Endothelial cell of umbilical vein (primary cell): ENCODE measurements at regions not wholly inside any gene's neighbourhood (a gene's known extent, or its start where the extent isn't known, plus 50 kb on each side); places are given as distances from the start of the nearest gene placed in this dataset.

Source experiments
- BruUV-seq: library from RNA; stranded (reverse); fragments of 400-500 nt; replicated peaks from 2 replicates; lab custom pipeline; 2021; lab: Mats Ljungman, UMichigan
- CTCF ChIA-PET: fragments of 300-600, 350-600 bp; sonication (Branson Sonifier 250); formaldehyde crosslinking; loops from one replicate; lab custom pipeline; 2021; ENCODE audit warnings: antibody characterized with exemption, inconsistent platforms; lab: Charles Lee
- POLR2A ChIA-PET: fragments of 300-600, 350-600 bp; sonication (Branson Sonifier 250); formaldehyde crosslinking; loops from one replicate; lab custom pipeline; 2021; ENCODE audit warnings: antibody characterized with exemption, inconsistent platforms; lab: Charles Lee
- DNase-seq: peaks from one replicate; pipeline ENCODE4 v3.0.0-alpha.2; 2011; ENCODE audit warnings: low read depth, low spot score
- FAIRE-seq: peaks from 2 replicates; lab custom pipeline; 2011; peaks lifted over from hg19 to GRCh38; lab: Jason Lieb, UNC
- H2AFZ ChIP-seq: 2 replicates; pipeline ENCODE4 v1.6.0; 2012; ENCODE audit warnings: low read depth, low read length, control low read depth, inconsistent platforms
- H3K27ac ChIP-seq: 2 replicates; pipeline ENCODE4 v1.5.1; 2011; ENCODE audit warnings: low read depth, mild to moderate bottlenecking, control low read depth, low read length, moderate library complexity; ENCODE audit not compliant: insufficient read depth
- H3K27me3 ChIP-seq, 2 experiments: 2 replicates each; pipeline versions ENCODE4 v1.6.0 to v1.6.1; 2011; ENCODE audit warnings: low read length in 2 of 2, mixed read lengths in 1 of 2; ENCODE audit not compliant: control insufficient read depth in 2 of 2, insufficient read depth in 2 of 2
- H3K36me3 ChIP-seq, 2 experiments: 2 replicates in 1 of 2; 3 replicates in 1 of 2; pipeline ENCODE4 v1.5.1; 2011; ENCODE audit warnings: low read length in 2 of 2, mild to moderate bottlenecking in 1 of 2, moderate library complexity in 1 of 2; ENCODE audit not compliant: control insufficient read depth in 2 of 2, insufficient read depth in 2 of 2; ENCODE audit errors: extremely low read depth in 1 of 2
- H3K4me1 ChIP-seq: 3 replicates; pipeline ENCODE4 v1.5.1; 2011; ENCODE audit warnings: mild to moderate bottlenecking, low read length; ENCODE audit not compliant: control insufficient read depth, insufficient read depth; ENCODE audit errors: extremely low read depth
- H3K4me2 ChIP-seq: 2 replicates; pipeline ENCODE4 v1.6.1; 2011; ENCODE audit warnings: low read length, control low read depth, mixed read lengths; ENCODE audit not compliant: insufficient read depth
- H3K4me3 ChIP-seq, 3 experiments: fragments of 200-600 bp in 1 of 3; sonication (generic), shearing (Covaris generic) in 1 of 3; replicated peaks in 1 of 3; 2 replicates each; pipeline ENCODE4 v1.5.1; 2011 to 2016; ENCODE audit warnings: control low read depth in 3 of 3, low read length in 3 of 3, mild to moderate bottlenecking in 2 of 3, inconsistent platforms in 1 of 3, low read depth in 1 of 3, moderate library complexity in 1 of 3; ENCODE audit not compliant: insufficient read depth in 1 of 3
- H3K79me2 ChIP-seq: 2 replicates; pipeline ENCODE4 v1.6.0; 2012; ENCODE audit warnings: low read length, inconsistent platforms; ENCODE audit not compliant: control insufficient read depth, insufficient read depth
- H3K9ac ChIP-seq: replicated peaks from 2 replicates; pipeline ENCODE3; 2011; ENCODE audit warnings: low read length, control low read depth; ENCODE audit not compliant: insufficient read depth; ENCODE audit errors: extremely low read depth
- H3K9me1 ChIP-seq: replicated peaks from 3 replicates; pipeline ENCODE4 v1.6.0; 2011; ENCODE audit warnings: mild to moderate bottlenecking, low read length; ENCODE audit not compliant: control insufficient read depth, insufficient read depth; ENCODE audit errors: extremely low read depth
- H3K9me3 ChIP-seq: replicated peaks from 2 replicates; pipeline ENCODE4 v1.5.1; 2012; ENCODE audit warnings: low read length, inconsistent platforms; ENCODE audit not compliant: control insufficient read depth, insufficient read depth
- H4K20me1 ChIP-seq: replicated peaks from 2 replicates; pipeline ENCODE3; 2011; ENCODE audit warnings: mild to moderate bottlenecking, low read length; ENCODE audit not compliant: control insufficient read depth, insufficient read depth; ENCODE audit errors: extremely low read depth
- EZH2 ChIP-seq: IDR thresholded peaks from 2 replicates; pipeline ENCODE4 v1.6.1; 2012; ENCODE audit warnings: borderline replicate concordance, low read depth, mild to moderate bottlenecking, moderate library complexity, low read length, inconsistent platforms; ENCODE audit not compliant: severe bottlenecking
- FOS ChIP-seq: IDR thresholded peaks from 2 replicates; pipeline ENCODE4 v1.6.1; 2011; ENCODE audit warnings: mild to moderate bottlenecking, low read length, moderate library complexity, borderline replicate concordance; ENCODE audit not compliant: insufficient read depth
- GATA2 ChIP-seq: IDR thresholded peaks from 2 replicates; pipeline ENCODE4 v1.7.0; 2011; ENCODE audit warnings: low read depth, mild to moderate bottlenecking, moderate library complexity, mixed read lengths, low read length; ENCODE audit not compliant: insufficient read length, insufficient read depth
- JUN ChIP-seq: IDR thresholded peaks from 2 replicates; pipeline ENCODE4 v1.6.1; 2011; ENCODE audit warnings: borderline replicate concordance, low read depth; ENCODE audit not compliant: insufficient read length, insufficient read depth
- MAX ChIP-seq: IDR thresholded peaks from 2 replicates; pipeline ENCODE4 v1.6.1; 2011; ENCODE audit not compliant: insufficient read depth, insufficient read length
- MYC ChIP-seq: IDR thresholded peaks from one replicate; pipeline ENCODE4 v1.6.1; 2011; ENCODE audit warnings: mild to moderate bottlenecking, low read depth, low read length
- POLR2A ChIP-seq: IDR thresholded peaks from 2 replicates; pipeline ENCODE4 v1.6.1; 2012; ENCODE audit warnings: low read depth, mild to moderate bottlenecking, control low read depth, low read length
- POLR2AphosphoS5 ChIP-seq: IDR thresholded peaks from 2 replicates; pipeline ENCODE4 v1.6.1; 2012; ENCODE audit warnings: low read depth, mild to moderate bottlenecking, control low read depth, low read length, moderate library complexity; ENCODE audit not compliant: insufficient read depth
- dilution Hi-C: fragments of 300-500 bp; cut with MboI; formaldehyde crosslinking; loops from one replicate; pipeline ENCODE4 v1.15.0; 2019; ENCODE audit warnings: low sequenced_read_pairs; ENCODE audit not compliant: extremely low pct_ligation_motif_present
- intact Hi-C: fragments of 100-400 bp; cut with micrococcal nuclease; formaldehyde crosslinking; loops from one replicate; pipeline ENCODE4 v1.10.0; 2022
- TF ChIP-seq, protein P1 (sequence below), 2 donors: IDR thresholded peaks; 1 replicate in 1 of 2; 2 replicates in 1 of 2; pipeline ENCODE4 v1.5.1; 2011; ENCODE audit warnings: low read length in 2 of 2, mild to moderate bottlenecking in 2 of 2, moderate library complexity in 2 of 2, control low read depth in 1 of 2, inconsistent platforms in 1 of 2, low read depth in 1 of 2; ENCODE audit not compliant: insufficient read depth in 1 of 2; ENCODE audit errors: extremely low read depth in 1 of 2

GRCh38 chrY:8020540-8020939 lies 1109.0 kb upstream of the AMELY start:
- intact Hi-C loops = no loop called here
- no peak for FAIRE-seq

GRCh38 chrY:8011515-8011914 lies 1100.0 kb upstream of the AMELY start:
- DNase-seq = no peak
- Histone ChIP-seq H4K20me1 (no peaks in the 10 kb centered on the region), H3K27me3 (no peaks in the 10 kb centered on the region), H3K9ac (no peak overlapping the region), H3K79me2 (no peaks in the 10 kb centered on the region), H3K4me3 (no peak overlapping the region), H3K4me1 (no peaks in the 10 kb centered on the region), H2AFZ (no peak overlapping the region), H3K4me2 (no peak overlapping the region), H3K27ac (no peak overlapping the region), H3K9me3 (no peaks in the 10 kb centered on the region), H3K9me1 (no peaks in the 10 kb centered on the region), H3K36me3 (no peaks in the 10 kb centered on the region)
- ChIA-PET CTCF (no interaction called here), POLR2A (no interaction called here)
- intact Hi-C loops (no loop called here), dilution Hi-C loops (no loop called here)
- no TSS peak for BruUV-seq
- TF ChIP-seq FOS (no peak), GATA2 (no peak), POLR2A (no peak), MYC (no peak), MAX (no peak), POLR2AphosphoS5 (no peak), JUN (no peak), EZH2 (no peak)
- TF ChIP-seq, protein P1, sequence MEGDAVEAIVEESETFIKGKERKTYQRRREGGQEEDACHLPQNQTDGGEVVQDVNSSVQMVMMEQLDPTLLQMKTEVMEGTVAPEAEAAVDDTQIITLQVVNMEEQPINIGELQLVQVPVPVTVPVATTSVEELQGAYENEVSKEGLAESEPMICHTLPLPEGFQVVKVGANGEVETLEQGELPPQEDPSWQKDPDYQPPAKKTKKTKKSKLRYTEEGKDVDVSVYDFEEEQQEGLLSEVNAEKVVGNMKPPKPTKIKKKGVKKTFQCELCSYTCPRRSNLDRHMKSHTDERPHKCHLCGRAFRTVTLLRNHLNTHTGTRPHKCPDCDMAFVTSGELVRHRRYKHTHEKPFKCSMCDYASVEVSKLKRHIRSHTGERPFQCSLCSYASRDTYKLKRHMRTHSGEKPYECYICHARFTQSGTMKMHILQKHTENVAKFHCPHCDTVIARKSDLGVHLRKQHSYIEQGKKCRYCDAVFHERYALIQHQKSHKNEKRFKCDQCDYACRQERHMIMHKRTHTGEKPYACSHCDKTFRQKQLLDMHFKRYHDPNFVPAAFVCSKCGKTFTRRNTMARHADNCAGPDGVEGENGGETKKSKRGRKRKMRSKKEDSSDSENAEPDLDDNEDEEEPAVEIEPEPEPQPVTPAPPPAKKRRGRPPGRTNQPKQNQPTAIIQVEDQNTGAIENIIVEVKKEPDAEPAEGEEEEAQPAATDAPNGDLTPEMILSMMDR (IDR thresholded peaks at IDR 0.05; ENCODE audit: extremely low read depth in 1 of 2, insufficient read depth in 1 of 2, low read depth in 1 of 2, low read length in 2 of 2) = no peak
- FAIRE-seq = no peak

More at GRCh38 chrY:8020540-8020939, 1109.0 kb upstream of the AMELY start:
- no peak for DNase-seq
- H3K36me3 ChIP-seq = no peaks in the 10 kb centered on the region
- H3K9ac ChIP-seq = no peak overlapping the region
- H3K4me1 ChIP-seq = no peaks in the 10 kb centered on the region
- TF ChIP-seq MYC = no peak
- TF ChIP-seq GATA2 = no peak
- no peak for TF ChIP-seq FOS
- TF ChIP-seq, protein P1 (IDR thresholded peaks at IDR 0.05; ENCODE audit: extremely low read depth in 1 of 2, insufficient read depth in 1 of 2, low read depth in 1 of 2, low read length in 2 of 2) = no peak
- TF ChIP-seq JUN = no peak
- no peak for TF ChIP-seq EZH2
- no TSS peak for BruUV-seq
- H2AFZ ChIP-seq = no peak overlapping the region
- no peak overlapping the region for H3K4me2 ChIP-seq
- no peaks in the 10 kb centered on the region for H3K79me2 ChIP-seq
- no peaks in the 10 kb centered on the region for H3K9me3 ChIP-seq
- H3K27me3 ChIP-seq = no peaks in the 10 kb centered on the region
- no peak overlapping the region for H3K4me3 ChIP-seq
- ChIA-PET CTCF (no interaction called here), POLR2A (no interaction called here)
- H3K9me1 ChIP-seq = no peaks in the 10 kb centered on the region
- dilution Hi-C loops = no loop called here
- H3K27ac ChIP-seq = no peak overlapping the region
- H4K20me1 ChIP-seq = no peaks in the 10 kb centered on the region
